HG03060 (cell line): ENCODE measurements at regions not wholly inside any gene's neighbourhood (a gene's known extent, or its start where the extent isn't known, plus 50 kb on each side); places are given as distances from the start of the nearest gene placed in this dataset.
"Not testable (repeated sequence)": the region's sequence is repeated elsewhere in the genome, so short reads cannot be mapped to it uniquely, and the experiment has no call there.

Experiments used
- ATAC-seq: cut with Tn5 transposase; IDR thresholded peaks from one replicate; pipeline ENCODE4 v1.9.1; 2021; ENCODE audit warnings: low read depth, moderate number of reproducible peaks; ENCODE audit not compliant: unreplicated experiment

DNA sequence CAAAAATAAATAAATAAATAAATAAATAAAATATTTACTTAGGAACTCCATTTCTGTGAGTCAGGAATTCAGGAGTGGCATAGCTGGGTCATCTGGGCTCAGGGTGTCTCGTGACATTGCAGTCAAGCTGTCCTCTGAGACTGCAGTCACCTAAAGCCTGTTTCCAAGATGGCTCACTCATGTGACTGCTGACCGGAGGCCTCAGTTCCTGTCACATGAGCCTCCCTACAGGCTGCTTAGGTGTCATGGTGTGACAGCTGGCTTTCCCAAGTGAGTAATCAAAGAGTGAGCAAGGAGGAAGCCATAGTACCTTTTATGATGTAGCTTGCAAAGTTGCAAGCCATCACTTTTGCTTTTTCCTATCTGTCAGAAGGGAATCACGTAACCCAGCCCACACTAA, 128.6 kb upstream of the KCTD7 start:
- ATAC-seq: no peak

DNA sequence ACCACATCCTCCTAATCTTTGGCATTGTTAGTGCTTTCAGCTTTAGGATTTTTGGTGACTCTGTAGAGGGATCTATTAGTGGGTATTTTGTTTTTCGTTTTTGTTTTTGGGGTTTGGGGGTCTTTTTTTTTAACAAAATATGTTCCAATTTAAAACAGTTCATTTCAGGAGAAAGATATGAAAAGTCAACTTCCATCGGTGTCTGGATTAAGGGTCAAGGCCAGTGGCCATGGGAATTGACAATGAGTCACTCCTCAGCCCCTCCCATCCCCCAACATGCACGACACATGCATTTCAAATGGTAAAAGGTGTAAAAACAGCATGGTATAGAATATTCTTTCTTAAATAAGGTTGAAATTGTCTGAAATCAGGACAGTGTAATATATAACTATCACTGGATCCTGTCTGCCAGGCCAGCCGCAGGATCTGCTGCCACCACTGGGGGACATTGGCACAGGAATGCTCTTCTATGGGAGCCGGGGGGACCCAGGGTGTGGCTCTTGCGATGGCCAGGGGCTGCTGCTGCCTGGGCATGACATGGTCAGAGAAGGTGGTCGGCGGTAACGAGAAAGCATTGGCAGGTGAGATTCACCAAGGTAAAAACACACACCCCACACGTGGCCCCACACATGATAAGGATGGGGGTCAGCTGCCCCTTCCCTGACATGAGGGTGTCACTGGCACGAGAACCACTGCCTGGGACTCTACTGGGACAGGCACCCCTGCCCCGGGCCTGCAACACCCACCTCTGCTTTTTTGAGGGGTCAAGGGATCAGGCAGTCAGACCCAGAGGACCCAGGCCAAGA, 126.2 kb upstream of the KCTD7 start:
- no peak for ATAC-seq

DNA sequence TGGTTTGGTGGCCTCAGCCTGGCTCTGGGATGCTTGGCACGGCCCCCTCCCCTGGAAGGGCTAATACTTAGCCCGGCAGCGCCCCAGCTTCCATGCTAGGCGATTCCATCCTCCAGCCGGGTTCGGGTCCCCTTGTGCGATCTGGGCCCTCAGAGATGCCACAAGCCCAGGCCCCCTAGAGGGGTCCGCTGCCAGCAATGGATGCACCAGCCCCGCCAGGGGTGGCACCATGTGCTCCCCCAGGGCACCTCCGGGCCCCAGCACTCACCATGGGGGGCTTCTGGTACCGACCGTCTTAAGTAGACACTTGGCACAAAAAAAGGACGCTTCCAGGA, 125.7 kb upstream of the KCTD7 start:
- ATAC-seq: no peak

DNA sequence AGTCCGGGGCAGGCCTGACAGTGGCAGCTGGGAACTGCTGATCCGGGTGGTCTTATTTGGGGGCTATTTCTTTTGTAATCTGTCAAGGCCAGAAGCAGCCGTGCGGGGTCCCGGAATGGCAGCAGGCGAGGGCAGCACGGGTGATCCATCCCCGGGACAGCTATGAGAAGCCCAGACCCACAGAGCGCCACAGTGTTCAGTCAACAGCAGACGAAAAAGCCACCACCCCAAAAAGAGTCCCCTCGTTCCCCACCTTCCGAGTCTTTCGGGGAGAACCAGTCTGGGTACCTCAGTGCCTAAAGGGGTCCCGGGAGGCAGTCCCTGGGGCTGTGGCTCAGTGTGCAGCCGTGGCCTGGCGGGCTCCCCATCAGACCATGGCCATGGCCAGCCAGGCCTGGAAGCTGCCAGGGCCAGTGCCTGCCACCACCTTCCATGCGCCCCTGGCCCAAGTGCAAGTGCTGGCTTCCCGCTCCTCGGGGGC, 125.1 kb upstream of the KCTD7 start:
- ATAC-seq: no peak

DNA sequence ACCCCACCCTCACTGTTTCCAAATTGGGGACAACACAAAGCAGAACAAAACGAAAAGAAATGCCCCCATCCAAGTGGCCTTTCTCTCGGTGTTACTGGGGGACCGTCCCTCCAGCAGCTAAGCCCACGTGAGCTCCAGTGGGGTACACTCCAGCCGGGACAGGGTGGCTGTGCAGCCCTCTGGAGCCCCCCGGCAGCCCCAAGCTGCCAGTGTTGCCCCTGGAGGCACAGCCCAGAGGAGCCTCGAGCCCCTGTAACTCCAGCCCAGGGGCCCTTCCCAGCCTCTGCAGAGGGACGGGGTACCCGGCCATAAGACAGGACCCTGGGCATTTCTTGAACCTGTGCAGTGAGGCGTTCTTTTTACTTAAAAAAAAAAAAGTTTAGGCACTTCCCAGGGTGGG, 124.5 kb upstream of the KCTD7 start:
- ATAC-seq: no peak

DNA sequence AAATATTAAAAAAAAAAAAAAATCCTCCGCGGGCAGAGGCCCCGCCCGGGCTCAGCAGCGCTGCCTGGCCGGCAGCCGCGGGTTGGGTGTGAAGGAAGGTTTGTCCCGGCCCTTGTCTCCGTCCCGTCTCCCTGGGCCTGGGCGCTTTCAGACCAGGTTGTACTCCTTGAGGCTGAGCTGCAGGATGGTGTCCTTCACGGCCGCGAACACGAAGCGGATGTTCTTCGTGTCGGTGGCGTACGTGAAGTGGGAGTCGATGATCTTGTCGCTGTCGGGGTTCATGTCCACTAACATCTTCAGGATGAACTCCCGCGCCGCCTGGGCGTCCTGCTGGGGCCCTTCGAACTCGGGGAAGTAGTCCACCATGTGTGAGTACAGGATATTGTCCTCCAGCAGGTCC, 123.7 kb upstream of the KCTD7 start:
- no peak for ATAC-seq

DNA sequence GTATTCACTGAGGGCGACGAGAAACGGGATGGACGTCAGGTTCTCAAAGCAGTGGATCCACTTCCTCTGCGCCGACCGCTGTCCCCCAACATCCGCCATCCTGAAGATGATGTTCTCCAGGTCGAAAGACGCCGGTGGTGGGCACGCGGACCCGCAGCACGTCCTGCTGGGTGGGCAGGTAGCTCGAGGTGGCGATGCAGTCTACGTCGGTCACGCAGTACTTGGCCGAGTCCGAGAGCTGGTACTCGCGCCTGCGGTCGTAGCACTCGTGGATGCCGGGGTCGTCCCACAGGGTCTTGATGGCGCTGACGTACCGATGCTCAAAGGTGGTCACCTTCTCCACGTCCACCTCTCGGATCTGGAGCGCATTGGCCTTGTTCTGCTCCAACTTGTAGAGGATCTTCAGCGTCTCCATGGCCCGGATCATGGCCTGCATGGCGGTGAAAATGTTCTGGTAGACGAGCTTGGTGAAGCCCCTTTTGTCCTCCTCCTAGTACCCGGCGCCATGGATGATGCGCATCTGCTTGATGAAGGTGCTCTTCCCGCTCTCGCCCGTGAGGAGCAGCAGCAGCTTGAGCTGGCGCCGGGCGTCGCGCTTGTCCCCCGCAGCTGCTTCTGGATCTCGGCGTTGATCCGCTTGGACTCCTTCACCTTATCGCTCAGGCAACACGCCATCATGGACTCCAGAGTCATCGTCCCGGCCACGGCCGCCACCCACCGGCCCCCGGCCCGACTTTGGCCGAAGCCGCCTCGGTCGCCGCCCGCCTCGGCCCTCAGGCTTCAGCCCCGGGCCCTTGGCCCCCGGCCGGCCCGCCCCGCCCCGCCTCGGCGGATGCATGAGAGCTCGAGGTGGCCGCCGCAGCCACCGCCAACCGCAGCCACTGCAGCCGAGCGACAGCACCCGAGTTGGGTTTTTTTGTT, 122.9 kb upstream of the KCTD7 start:
- no peak for ATAC-seq

DNA sequence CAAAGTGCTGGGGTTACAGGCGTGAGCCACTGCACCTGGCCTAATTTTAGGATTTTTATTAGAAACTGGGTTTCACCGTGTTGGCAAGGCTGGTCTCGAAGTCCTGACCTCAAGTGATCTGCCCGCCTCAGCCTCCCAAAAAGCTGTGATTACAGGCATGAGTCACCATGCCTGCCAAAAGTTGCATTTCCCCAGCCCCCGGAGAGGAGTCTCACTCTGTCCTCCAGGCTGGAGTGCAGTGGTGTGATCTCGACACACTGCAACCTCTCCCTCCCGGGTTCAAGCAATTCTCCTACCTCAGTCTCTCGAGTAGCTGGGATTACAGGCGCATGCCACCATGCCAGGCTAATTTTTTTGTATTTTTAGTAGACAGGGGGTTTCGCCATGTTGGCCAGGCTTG, 122.0 kb upstream of the KCTD7 start:
- not testable (repeated sequence) for ATAC-seq

DNA sequence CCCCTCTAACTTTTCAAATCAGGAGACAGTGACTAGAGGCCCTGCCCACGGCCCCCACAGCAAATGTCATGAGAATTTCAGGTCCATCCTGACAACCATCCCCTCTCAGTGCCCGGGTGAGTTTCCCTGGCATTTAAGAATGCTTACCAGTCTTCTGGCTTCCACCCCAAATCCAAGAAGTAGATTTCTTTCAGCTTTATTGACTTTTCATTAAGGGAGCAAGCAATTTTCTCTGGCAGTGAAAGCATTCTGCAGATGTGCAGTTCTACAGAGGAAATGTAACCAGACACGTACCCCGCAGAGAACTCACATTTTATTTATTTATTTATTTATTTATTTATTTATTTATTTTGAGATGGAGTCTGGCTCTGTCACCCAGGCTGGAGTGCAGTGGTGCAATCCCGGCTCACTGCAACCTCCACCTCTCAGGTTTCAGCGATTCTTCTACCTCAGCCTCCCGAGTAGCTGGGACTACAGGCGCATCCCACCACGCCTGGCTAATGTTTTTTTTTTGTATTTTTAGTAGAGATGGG, 120.9 kb upstream of the KCTD7 start:
- ATAC-seq: no peak

DNA sequence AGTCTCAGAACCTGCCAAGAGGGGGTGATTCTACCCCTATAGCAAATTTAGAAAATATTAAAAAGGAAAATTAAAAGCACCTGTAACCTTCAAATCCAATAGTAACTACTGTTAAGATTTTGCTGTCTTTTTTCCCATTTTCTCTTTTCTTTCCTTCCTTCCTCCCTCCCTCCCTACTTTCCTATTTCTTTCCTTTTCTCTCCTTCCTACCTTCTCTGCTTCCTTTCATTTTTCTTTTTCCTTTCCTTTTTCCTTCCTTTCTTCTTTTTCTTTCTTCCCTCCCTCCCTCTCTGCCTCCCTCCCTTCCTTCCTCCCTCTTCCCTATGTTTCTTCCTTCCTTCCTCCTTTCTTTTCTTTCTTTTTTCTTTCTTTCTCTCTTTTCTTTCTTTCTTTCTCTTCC, 120.2 kb upstream of the KCTD7 start:
- no peak for ATAC-seq

DNA sequence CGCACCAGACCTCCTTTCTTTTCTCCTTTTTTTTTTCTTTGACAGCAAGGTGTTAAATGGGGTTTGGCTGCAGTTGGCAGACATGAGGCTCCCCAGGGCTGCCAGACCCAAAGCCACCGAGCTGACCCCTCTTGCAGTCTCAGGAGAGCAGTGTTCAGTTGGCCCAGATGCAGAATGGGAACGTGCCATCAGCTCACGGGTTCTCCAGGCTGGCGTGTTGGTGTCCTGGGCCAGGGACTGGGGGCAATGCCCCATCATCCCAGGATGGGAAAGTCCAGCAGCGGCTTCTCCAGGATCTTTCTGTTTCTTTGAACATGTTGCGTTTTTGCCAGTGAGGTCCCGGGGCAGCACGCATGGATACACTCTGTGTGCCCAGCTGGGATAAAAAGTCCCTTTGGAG, 114.6 kb upstream of the KCTD7 start:
- no peak for ATAC-seq

DNA sequence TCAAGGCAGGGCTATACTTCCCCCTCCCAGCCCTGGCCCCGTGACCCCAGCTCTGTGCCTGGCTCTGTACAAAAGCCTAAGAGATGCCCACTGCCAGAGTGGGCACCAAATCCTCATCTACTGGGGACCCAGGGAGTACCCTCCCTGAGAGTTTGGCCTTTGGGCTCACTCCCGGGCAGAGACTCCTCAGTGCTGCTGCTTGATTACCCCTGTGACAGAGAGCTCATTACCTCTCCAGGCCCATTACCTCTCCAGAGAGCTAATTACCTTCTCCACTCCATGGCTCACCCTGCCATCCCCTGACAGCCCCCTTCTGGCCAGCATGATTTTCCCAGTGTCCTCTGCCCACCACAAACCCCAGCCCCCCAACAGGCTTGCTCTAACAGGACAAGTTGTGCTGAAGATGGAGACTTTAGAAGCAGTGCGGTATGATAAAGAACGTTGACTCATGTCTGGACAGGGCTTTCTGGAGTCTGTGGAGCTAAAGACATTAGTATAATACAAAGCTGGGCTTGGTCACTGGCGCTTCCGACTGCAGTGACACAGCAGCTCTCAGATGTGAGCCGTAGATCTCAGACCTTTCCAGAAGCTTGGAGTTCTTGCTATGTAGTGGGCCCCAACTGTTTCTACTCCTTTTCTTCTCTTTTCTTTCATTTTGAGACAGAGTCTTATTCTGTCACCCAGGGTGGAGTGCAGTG, 111.3 kb upstream of the KCTD7 start:
- ATAC-seq: no peak

DNA sequence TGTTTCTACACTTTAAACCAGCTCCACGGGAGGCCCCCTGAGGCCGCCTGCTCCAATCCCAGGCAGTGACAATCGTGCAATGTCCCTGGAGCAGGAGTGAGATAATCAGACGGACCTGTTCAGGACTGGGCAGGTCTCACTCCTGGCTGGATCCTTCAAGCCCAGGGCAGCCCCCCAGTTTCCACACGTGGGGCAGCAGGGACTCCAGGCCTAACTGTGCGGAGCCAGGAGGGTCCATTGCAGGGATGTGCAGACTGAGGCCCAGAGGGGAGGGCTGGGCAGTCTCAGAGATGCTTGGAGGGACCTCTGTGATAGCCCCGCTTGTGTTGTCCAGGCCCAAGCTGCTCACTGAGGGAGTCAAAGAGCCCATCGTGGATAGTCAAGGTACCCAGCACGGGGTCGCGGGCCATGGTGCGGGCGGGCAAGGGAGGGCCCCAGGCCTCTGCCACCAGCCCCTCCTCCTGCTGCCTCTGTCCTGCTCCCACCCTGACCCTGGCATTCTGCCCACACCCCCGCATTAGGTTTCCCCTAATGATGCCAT, 110.5 kb upstream of the KCTD7 start:
- ATAC-seq: no peak

DNA sequence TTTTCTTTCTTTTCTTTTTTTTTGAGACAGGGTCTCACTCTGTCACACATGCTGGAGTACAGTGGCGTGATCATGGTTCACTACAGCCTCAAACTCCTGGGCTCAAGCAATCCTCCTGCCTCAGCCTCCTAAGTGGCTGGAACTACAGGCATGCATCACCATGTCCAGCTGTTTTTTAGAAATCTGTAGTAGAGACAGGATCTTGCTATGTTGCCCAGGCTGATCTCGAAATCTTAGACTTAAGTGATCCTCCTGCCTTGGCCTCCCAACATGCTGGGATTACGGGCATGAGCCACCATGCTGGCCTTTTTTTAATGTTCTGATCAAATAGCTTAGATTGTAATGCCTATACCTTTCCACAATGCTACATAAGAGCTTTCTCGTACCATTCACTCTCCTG, 107.0 kb upstream of the KCTD7 start:
- ATAC-seq: no peak

DNA sequence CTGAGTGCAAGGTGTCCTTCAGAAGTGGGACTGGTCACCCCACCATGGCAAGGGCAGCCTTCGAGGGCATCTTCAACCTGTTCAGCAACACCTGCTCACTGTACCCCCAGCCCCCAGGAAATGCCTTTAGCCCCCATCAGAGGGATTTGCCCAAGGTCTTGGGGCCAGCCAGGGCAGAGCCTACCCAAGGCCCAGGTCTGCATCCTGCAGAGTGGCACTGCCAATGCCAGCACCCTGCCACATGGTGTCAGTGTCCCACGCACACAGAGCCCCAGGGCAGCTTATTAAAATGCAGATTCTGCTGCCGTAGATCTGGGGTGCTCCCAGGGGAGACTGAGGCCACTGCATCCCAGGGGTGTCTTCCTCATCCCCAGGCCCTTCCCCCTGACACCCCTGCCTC, 106.2 kb upstream of the KCTD7 start:
- no peak for ATAC-seq

DNA sequence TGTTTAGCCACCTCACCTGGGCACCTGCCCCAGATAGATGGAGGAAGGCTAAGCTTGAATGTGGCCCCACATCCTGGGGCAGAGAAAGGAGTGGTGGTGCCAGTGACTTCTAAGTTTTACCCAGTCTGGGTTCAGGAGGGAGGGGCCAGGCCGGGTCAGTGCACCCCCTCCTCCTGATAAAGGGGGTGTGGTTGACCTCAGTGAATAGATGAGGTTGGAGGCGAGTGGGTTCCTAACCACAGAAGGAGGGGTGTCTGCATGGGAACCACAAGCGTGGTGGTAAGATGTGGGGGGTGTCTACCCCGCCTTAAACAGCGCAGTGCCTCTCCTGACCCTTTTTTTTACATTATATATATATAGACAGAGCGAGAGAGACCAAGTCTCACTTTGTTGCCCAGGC, 105.3 kb upstream of the KCTD7 start:
- no peak for ATAC-seq

DNA sequence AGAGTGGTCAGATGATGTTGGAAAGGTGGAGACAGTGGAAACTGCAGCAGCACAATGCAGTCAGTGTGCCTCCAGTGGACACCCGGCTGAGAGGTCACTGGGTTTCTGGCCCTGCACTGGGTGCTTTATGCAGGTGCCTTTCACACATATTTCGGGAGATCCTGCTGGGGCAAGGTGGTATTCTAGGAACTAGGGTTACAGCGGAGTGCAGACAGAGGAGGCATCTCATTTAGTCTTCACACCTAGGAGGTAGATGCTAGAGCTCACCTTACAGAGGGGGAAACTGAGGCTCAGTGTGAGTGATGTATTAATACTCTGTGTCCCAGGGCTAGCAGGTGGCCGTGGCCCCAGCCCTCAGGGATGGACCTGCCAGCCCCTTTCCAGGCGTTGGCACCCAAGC, 103.9 kb upstream of the KCTD7 start:
- ATAC-seq: no peak

DNA sequence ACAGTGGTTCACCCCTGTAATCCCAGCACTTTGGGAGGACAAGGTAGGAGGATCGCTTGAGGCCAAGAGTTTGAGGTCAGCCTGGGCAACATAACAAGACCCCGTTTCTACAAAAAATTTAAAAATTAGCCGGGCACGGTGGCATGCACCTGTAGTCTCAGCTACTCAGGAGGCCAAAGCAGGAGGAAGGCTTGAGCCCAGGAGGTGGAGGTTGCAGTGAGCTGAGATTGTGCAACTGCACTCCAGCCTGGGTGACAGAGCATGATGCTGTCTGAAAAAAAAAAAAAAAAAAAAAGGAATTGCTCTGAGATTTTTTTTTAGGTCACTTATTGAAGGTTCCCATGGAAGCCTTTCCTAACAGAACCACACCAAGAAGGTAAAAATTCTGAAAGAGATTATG, 101.9 kb upstream of the KCTD7 start:
- not testable (repeated sequence) for ATAC-seq

DNA sequence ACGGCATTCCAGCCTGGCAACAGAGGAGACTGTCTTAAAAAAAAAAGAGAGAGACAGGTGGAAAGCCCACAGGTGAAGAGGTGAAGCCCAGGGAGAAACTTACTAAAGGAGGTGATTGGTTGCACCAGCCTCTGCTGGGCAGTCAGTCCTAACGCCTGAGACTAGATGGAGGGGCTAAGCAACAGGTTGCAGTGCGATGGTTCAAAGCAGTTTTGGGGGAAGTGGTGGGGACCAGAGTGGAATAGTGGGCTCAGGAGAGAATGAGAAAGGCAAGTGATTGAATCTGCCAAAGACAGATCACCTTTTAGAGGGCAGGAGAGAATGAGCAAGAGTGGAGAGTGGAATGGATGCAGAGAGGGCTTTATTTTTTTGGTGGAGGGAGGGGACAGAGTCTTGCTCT, 100.0 kb upstream of the KCTD7 start:
- ATAC-seq: no peak

DNA sequence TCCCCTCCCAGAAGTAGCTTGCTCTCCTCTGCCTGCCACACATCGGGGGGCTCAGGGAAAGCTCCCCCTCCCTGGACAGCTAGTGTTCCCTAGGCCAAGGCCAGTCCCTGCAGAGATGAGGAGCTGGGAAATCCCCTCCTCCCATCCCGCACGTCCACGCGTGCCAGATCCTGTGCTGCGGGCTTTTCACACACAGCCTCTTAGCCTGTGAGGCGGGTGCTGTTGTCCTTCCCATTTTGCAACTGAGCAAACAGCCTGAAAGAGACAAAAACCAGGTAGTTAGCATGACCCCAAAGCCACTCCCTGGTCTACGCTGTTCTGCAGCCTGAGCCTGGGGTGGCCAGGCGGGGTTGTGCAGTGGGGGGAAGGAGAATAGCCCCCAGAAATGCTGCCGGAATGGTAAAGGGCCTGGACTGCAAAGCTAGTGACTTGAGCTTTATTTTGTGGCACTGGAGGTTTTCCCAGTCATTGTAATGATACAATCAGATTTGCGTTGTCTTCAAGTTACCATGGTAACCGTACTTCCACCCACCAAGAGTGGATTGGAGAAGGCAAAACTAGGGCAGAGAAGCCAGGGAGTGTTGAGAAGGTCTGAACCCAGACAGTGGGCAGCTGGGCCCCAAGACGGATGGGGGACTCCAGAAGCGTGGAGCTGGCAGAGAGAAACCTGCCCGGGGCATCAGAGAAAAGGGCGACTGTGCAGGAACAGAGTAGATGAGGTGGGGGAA, 98.6 kb upstream of the KCTD7 start:
- ATAC-seq: no peak
